IMR-90 (cell line): ENCODE measurements at regions not wholly inside any gene's neighbourhood (a gene's known extent, or its start where the extent isn't known, plus 50 kb on each side); places are given as distances from the start of the nearest gene placed in this dataset.

Experiments used
- ATAC-seq: fragments of 200-7000 bp; cut with Tn5 transposase; 2 replicates; pipeline ENCODE4 v1.9.1; 2020; ENCODE audit warnings: low read depth, mild to moderate bottlenecking, moderate library complexity
- BruUV-seq: library from RNA; stranded (reverse); fragments of 400-500 nt; replicated peaks from 2 replicates; lab custom pipeline; 2021; lab: Mats Ljungman, UMichigan
- CTCF ChIA-PET: fragments of 300-600 bp; formaldehyde crosslinking; extraction: SDS; loops from one replicate; lab custom pipeline; 2021; ENCODE audit warnings: antibody characterized with exemption; lab: Yijun Ruan, JAX
- POLR2A ChIA-PET: fragments of 300-600 bp; sonication (Branson Sonifier 250); formaldehyde crosslinking; loops from one replicate; lab custom pipeline; 2022; ENCODE audit warnings: antibody characterized with exemption; ENCODE audit not compliant: unreplicated experiment; lab: Charles Lee
- DNase-seq: peaks from one replicate; pipeline ENCODE4 v3.0.0; 2013
- H2AFZ ChIP-seq: replicated peaks from 2 replicates; pipeline ENCODE3; 2013; ENCODE audit warnings: low read length, mild to moderate bottlenecking; ENCODE audit not compliant: poor library complexity
- H2AK5ac ChIP-seq: 2 replicates; pipeline ENCODE4 v1.6.1; 2013; ENCODE audit warnings: low read depth, low read length, inconsistent platforms
- H2AK9ac ChIP-seq: replicated peaks from 2 replicates; pipeline ENCODE3; 2013; ENCODE audit warnings: mild to moderate bottlenecking, low read depth, low read length, moderate library complexity; ENCODE audit not compliant: poor library complexity
- H2BK120ac ChIP-seq: 2 replicates; pipeline ENCODE4 v1.6.1; 2013; ENCODE audit warnings: low read depth, low read length, inconsistent platforms
- H2BK15ac ChIP-seq: 3 replicates; pipeline ENCODE4 v1.6.1; 2013; ENCODE audit warnings: low read depth, low read length, inconsistent platforms
- H2BK20ac ChIP-seq: 2 replicates; pipeline ENCODE4 v1.6.1; 2013; ENCODE audit warnings: low read depth, mild to moderate bottlenecking, inconsistent platforms, low read length, moderate library complexity
- H2BK5ac ChIP-seq: 2 replicates; pipeline ENCODE4 v1.6.1; 2013; ENCODE audit warnings: mild to moderate bottlenecking, low read depth, low read length, inconsistent platforms; ENCODE audit not compliant: poor library complexity, severe bottlenecking
- H3K14ac ChIP-seq: replicated peaks from 2 replicates; pipeline ENCODE4 v1.6.1; 2013; ENCODE audit warnings: low read depth, low read length, inconsistent platforms
- H3K18ac ChIP-seq: 2 replicates; pipeline ENCODE4 v1.6.1; 2013; ENCODE audit warnings: low read depth, low read length, control low read depth
- H3K23ac ChIP-seq: 2 replicates; pipeline ENCODE4 v1.6.1; 2013; ENCODE audit warnings: low read depth, low read length, inconsistent platforms
- H3K27ac ChIP-seq: 2 replicates; pipeline ENCODE4 v1.5.1; 2013; ENCODE audit warnings: mild to moderate bottlenecking, control low read depth, low read length; ENCODE audit not compliant: insufficient read depth
- H3K27me3 ChIP-seq: 2 replicates; pipeline ENCODE4 v1.6.1; 2013; ENCODE audit warnings: low read length; ENCODE audit not compliant: control insufficient read depth, insufficient read depth
- H3K36me3 ChIP-seq: 2 replicates; pipeline ENCODE4 v1.6.1; 2013; ENCODE audit warnings: low read length, mixed read lengths; ENCODE audit not compliant: control insufficient read depth, insufficient read depth
- H3K4ac ChIP-seq: 2 replicates; pipeline ENCODE4 v1.6.1; 2013; ENCODE audit warnings: low read depth, low read length, inconsistent platforms
- H3K4me1 ChIP-seq: 2 replicates; pipeline ENCODE4 v1.6.1; 2013; ENCODE audit warnings: low read length, mixed read lengths; ENCODE audit not compliant: control insufficient read depth, insufficient read depth
- H3K4me2 ChIP-seq: 2 replicates; pipeline ENCODE4 v1.6.1; 2013; ENCODE audit warnings: low read depth, mild to moderate bottlenecking, control low read depth, low read length, moderate library complexity
- H3K4me3 ChIP-seq: 2 replicates; pipeline ENCODE4 v1.5.1; 2013; ENCODE audit warnings: low read depth, mild to moderate bottlenecking, control low read depth, low read length, moderate library complexity; ENCODE audit not compliant: insufficient read depth
- H3K56ac ChIP-seq: 2 replicates; pipeline ENCODE4 v1.6.1; 2013; ENCODE audit warnings: low read length, inconsistent platforms; ENCODE audit not compliant: insufficient read depth; ENCODE audit errors: extremely low read depth
- H3K79me1 ChIP-seq, 2 experiments: 2 replicates each; pipeline ENCODE4 v1.6.1; 2013; ENCODE audit warnings: low read length in 2 of 2, inconsistent platforms in 1 of 2, low read depth in 1 of 2
- H3K9ac ChIP-seq: 2 replicates; pipeline ENCODE4 v1.6.1; 2013; ENCODE audit warnings: low read depth, low read length, control low read depth
- H3K9me1 ChIP-seq: 2 replicates; pipeline ENCODE4 v1.6.1; 2013; ENCODE audit warnings: low read length, inconsistent platforms; ENCODE audit not compliant: insufficient read depth
- H3K9me3 ChIP-seq: 2 replicates; pipeline ENCODE4 v1.6.1; 2013; ENCODE audit warnings: low read length; ENCODE audit not compliant: control insufficient read depth, insufficient read depth
- H4K20me1 ChIP-seq: 2 replicates; pipeline ENCODE4 v1.6.1; 2013; ENCODE audit warnings: low read length, inconsistent platforms; ENCODE audit not compliant: insufficient read depth
- H4K5ac ChIP-seq: 2 replicates; pipeline ENCODE4 v1.6.1; 2013; ENCODE audit warnings: mild to moderate bottlenecking, low read depth, low read length, control low read depth
- H4K8ac ChIP-seq, 2 experiments: 2 replicates each; pipeline ENCODE4 v1.6.1; 2013; ENCODE audit warnings: low read depth in 2 of 2, low read length in 2 of 2, control low read depth in 1 of 2, inconsistent platforms in 1 of 2
- H4K91ac ChIP-seq: 2 replicates; pipeline ENCODE4 v1.6.1; 2013; ENCODE audit warnings: low read depth, low read length, inconsistent platforms; ENCODE audit not compliant: insufficient read depth
- MAZ ChIP-seq: IDR thresholded peaks from 2 replicates; pipeline ENCODE4 v1.6.1; 2012; ENCODE audit warnings: low read depth, mild to moderate bottlenecking, low read length, improper control_type of control experiment, moderate library complexity, borderline replicate concordance
- SMC3 ChIP-seq: fragments of 150-350 bp; IDR thresholded peaks from 2 replicates; pipeline ENCODE4 v1.6.1; 2016; ENCODE audit warnings: low read depth, mild to moderate bottlenecking, antibody characterized with exemption, low read length, moderate library complexity
- USF2 ChIP-seq: fragments of 150-350 bp; IDR thresholded peaks from 2 replicates; pipeline ENCODE4 v1.6.1; 2017; ENCODE audit warnings: mild to moderate bottlenecking, antibody characterized with exemption, low read length, low read depth
- WGBS, 2 experiments: methylation state at CpG; one replicate each; pipeline versions ENCODE4 v1.1.5 to v1.1.7; 2013; ENCODE audit warnings: missing lambda C conversion rate in 2 of 2; ENCODE audit not compliant: insufficient read length in 1 of 2; ENCODE audit errors: extremely low coverage in 2 of 2; 5-methylcytosine and 5-hydroxymethylcytosine counted together
- dilution Hi-C: fragments of 300-500 bp; cut with HindIII; formaldehyde crosslinking; loops from one replicate; pipeline ENCODE4 v1.14.3; 2018; ENCODE audit warnings: low sequenced_read_pairs; ENCODE audit not compliant: unreplicated experiment
- in situ Hi-C: fragments of 300-500 bp; cut with MboI; formaldehyde crosslinking; loops from 3 replicates; pipeline ENCODE4 v1.14.3; 2019; ENCODE audit warnings: low sequenced_read_pairs, inconsistent platforms, mixed read lengths
- intact Hi-C: fragments of 100-400 bp; cut with micrococcal nuclease; formaldehyde crosslinking; loops from 2 replicates; pipeline ENCODE4 v1.10.0; 2022

DNA sequence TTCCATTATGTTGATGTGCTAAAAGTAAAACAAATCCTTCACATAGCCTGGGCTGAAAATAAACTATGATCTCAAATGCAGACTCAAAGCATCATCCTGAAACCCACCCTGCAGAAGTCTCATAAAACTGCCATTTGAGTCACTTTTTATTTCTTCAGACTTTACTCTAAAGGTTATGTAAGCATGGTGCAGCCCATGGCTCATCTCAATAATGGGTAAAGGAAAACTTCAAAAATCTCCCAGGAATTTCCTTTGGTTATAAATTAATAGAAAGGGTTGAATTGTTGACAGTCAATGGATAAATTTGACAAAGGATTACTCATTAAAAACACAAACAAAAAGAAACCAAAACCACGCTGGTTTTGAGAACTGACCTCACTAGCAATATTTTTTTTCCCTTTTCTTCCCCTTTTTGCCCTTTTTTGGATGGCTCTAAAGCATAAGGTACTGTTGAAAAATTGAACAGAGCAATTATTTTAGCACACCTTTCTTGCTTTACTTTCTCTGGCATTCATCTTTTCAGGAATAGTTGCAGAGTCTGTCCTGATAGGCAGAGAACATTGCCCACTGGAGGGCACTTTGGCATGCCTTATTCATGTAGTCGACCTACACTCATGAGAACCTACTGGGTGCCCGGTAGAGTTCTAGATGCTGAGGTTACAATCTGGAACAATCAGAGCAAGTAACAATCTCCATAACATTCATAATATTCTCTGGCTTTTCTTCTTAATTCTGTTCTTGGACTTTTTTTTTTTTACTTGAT is 191.4 kb downstream of the TMEM167A start:
- CTCF ChIA-PET: interaction anchor here (1.0 kb wide), 1 partner anchor 24 kb away, joined by 3 read pairs; no protein-coding TSS in a partner anchor

More for the DNA sequence above, 191.4 kb downstream of the TMEM167A start:
- no peaks in the 10 kb centered on the region for H3K36me3 ChIP-seq
- no peaks in the 10 kb centered on the region for H4K20me1 ChIP-seq
- ATAC-seq (no peak), DNase-seq (peak; percentile 20)
- WGBS, 2 experiments: 80% methylated on average over 1 of the region's 3 CpGs; no CpG with 5 or more reads in 1 of the 2 experiments
- no peak overlapping the region for H3K18ac ChIP-seq
- in situ Hi-C loops (no loop called here), dilution Hi-C loops (no loop called here), intact Hi-C loops (no loop called here)
- H4K5ac ChIP-seq: no peak overlapping the region
- no peak overlapping the region for H2BK5ac ChIP-seq
- no peaks in the 10 kb centered on the region for H3K27me3 ChIP-seq
- peak overlapping the region; percentile 46 for H2BK120ac ChIP-seq
- no peak for TF ChIP-seq MAZ
- TF ChIP-seq USF2: no peak
- TF ChIP-seq SMC3: no peak
- H3K4me2 ChIP-seq: peak overlapping the region; percentile 27; the same call in 1 of the 2 replicates
- 0 out of 2 replicates have a peak overlapping the region, but pooled peaks have one; percentile 29 for H2BK20ac ChIP-seq
- H3K14ac ChIP-seq: peak overlapping the region; percentile 59; the same call in 1 of the 2 replicates
- no peak overlapping the region for H3K56ac ChIP-seq
- H4K8ac ChIP-seq: 0 out of 4 replicates have a peak overlapping the region, but pooled peaks of 1 of the 2 experiments have one; percentile 47
- H3K4me3 ChIP-seq: no peak overlapping the region
- no peak overlapping the region for H3K23ac ChIP-seq
- no peaks in the 10 kb centered on the region for H3K9me3 ChIP-seq
- no peak overlapping the region for H2AK9ac ChIP-seq
- no peak overlapping the region for H4K91ac ChIP-seq
- no peaks in the 10 kb centered on the region for H3K9me1 ChIP-seq
- POLR2A ChIA-PET: no interaction called here
- peaks cover 2% of the 10 kb centered on the region for H3K4me1 ChIP-seq
- H3K4ac ChIP-seq: no peak overlapping the region
- no peak overlapping the region for H3K9ac ChIP-seq
- BruUV-seq: no TSS peak
- no peak overlapping the region for H2AK5ac ChIP-seq
- H3K27ac ChIP-seq: no peak overlapping the region; the same call in 1 of the 2 replicates
- no peak overlapping the region for H2BK15ac ChIP-seq
- H2AFZ ChIP-seq: no peak overlapping the region
- H3K79me1 ChIP-seq: no peaks in the 10 kb centered on the region
